ENCODE measurements at regions not wholly inside any gene's neighbourhood (a gene's known extent, or its start where the extent isn't known, plus 50 kb on each side); places are given as distances from the start of the nearest gene placed in this dataset.
"Not testable (repeated sequence)": the region's sequence is repeated elsewhere in the genome, so short reads cannot be mapped to it uniquely, and the experiment has no call there.

DNA sequence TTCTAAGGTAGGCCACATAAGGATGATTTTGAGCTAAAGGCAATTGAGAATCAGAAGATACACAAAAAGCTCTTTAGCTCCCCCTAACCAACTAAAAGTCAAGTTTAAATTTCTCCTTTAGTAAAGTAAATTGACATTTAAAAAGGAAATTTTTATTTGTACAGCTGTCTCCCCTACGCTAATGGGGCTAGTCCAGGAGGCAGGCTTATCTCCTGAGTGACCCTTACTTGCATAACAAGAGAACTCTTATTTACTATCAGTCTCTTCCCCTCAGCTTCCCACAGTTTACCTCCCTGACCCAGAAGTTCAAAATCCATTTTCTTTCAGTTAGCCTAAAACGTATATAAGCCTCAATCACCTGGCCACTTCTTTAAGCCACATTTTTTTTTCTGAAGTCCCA is 1002.8 kb upstream of the NRXN1 start:
- Histone ChIP-seq H3K4me1 (ENCODE audit: control insufficient read depth in 1 of 2, insufficient read depth in 2 of 2, low read length in 2 of 2) (no peaks in the 10 kb centered on the region), H3K4me2 (ENCODE audit: low read length) (no peak overlapping the region), H2BK120ac (ENCODE audit: insufficient read depth, low read length, poor library complexity) (no peak overlapping the region), H3K9ac (ENCODE audit: low read length) (no peak overlapping the region), H3K14ac (ENCODE audit: low read length) (no peak overlapping the region), H3K27me3 (ENCODE audit: insufficient read depth, low read length) (no peaks in the 10 kb centered on the region), H3K9me3 (ENCODE audit: insufficient read depth, low read depth, low read length) (no peaks in the 10 kb centered on the region), H3K18ac (ENCODE audit: low read length) (no peak overlapping the region), H3K4ac (ENCODE audit: low read depth, low read length) (no peak overlapping the region), H3K79me1 (ENCODE audit: low read length) (no peaks in the 10 kb centered on the region), H3K4me3 (ENCODE audit: low read depth, low read length) (no peak overlapping the region), H2AFZ (ENCODE audit: insufficient read depth, low read length, poor library complexity) (no peak overlapping the region), H2BK12ac (ENCODE audit: low read length) (no peak overlapping the region), H3K36me3 (ENCODE audit: control insufficient read depth in 1 of 2, insufficient read depth in 2 of 2, low read length in 2 of 2) (no peaks in the 10 kb centered on the region), H3K79me2 (ENCODE audit: control insufficient read depth, insufficient read depth, low read length, poor library complexity) (no peaks in the 10 kb centered on the region), H4K12ac (ENCODE audit: low read depth, low read length) (no peak overlapping the region), H3K27ac (ENCODE audit: low read depth, low read length) (no peak overlapping the region), H3K23ac (ENCODE audit: low read length) (no peak overlapping the region), H4K91ac (ENCODE audit: low read depth, low read length) (no peak overlapping the region), H4K8ac (ENCODE audit: low read depth, low read length) (no peak overlapping the region), H2AK5ac (ENCODE audit: low read length) (no peak overlapping the region), H2BK5ac (ENCODE audit: low read depth, low read length, poor library complexity) (no peak overlapping the region)
- no CpG with 5 or more reads among the region's 2 CpGs for WGBS (ENCODE audit: extremely low coverage, insufficient coverage, insufficient read length)
- DNase-seq, result no peak

DNA sequence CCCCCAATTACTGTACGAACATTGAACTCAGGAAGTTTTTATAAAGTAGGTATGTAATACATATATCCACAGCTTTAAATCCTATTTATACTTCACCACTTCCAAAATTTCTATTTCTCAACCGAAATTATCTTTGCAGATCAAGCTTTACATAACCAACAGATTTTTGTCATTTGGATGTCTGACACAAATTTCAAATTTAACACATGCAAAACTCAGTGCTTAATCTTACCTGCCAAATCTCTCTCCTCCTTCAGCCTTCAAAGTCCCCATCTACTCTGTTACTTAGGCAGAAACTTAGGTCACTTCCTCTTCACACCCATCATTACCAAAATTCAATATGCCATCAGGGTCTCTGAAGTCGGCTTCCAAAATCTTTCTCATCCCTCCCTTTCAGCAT is 990.1 kb upstream of the NRXN1 start:
- H2BK5ac ChIP-seq (ENCODE audit: low read depth, low read length, poor library complexity), result no peak overlapping the region
- H3K14ac ChIP-seq (ENCODE audit: low read length), result no peak overlapping the region
- H3K4ac ChIP-seq (ENCODE audit: low read depth, low read length), result no peak overlapping the region
- DNase-seq, result no peak
- H3K27ac ChIP-seq (ENCODE audit: low read depth, low read length), result no peak overlapping the region
- H4K91ac ChIP-seq (ENCODE audit: low read depth, low read length), result no peak overlapping the region
- H2BK12ac ChIP-seq (ENCODE audit: low read length), result no peak overlapping the region
- H3K79me1 ChIP-seq (ENCODE audit: low read length), result no peaks in the 10 kb centered on the region
- no peak overlapping the region for H3K4me2 ChIP-seq (ENCODE audit: low read length)
- H3K18ac ChIP-seq (ENCODE audit: low read length), result no peak overlapping the region
- peaks cover 2% of the 10 kb centered on the region for H3K9me3 ChIP-seq (ENCODE audit: insufficient read depth, low read depth, low read length)
- H2AK5ac ChIP-seq (ENCODE audit: low read length), result no peak overlapping the region
- no peak overlapping the region for H3K4me3 ChIP-seq (ENCODE audit: low read depth, low read length)
- no peak overlapping the region for H3K23ac ChIP-seq (ENCODE audit: low read length)
- no peak overlapping the region for H4K8ac ChIP-seq (ENCODE audit: low read depth, low read length)
- WGBS (ENCODE audit: extremely low coverage, insufficient coverage, insufficient read length), result no CpG with 5 or more reads among the region's 3 CpGs
- H2AFZ ChIP-seq (ENCODE audit: insufficient read depth, low read length, poor library complexity), result no peak overlapping the region
- no peaks in the 10 kb centered on the region for H3K79me2 ChIP-seq (ENCODE audit: control insufficient read depth, insufficient read depth, low read length, poor library complexity)
- H4K12ac ChIP-seq (ENCODE audit: low read depth, low read length), result no peak overlapping the region
- H3K36me3 ChIP-seq (ENCODE audit: control insufficient read depth in 1 of 2, insufficient read depth in 2 of 2, low read length in 2 of 2), result no peaks in the 10 kb centered on the region
- H3K27me3 ChIP-seq (ENCODE audit: insufficient read depth, low read length), result no peaks in the 10 kb centered on the region
- no peak overlapping the region for H3K9ac ChIP-seq (ENCODE audit: low read length)
- peaks cover 0 to 5% of the 10 kb centered on the region in 2 experiments for H3K4me1 ChIP-seq (ENCODE audit: control insufficient read depth in 1 of 2, insufficient read depth in 2 of 2, low read length in 2 of 2)
- H2BK120ac ChIP-seq (ENCODE audit: insufficient read depth, low read length, poor library complexity), result no peak overlapping the region

DNA sequence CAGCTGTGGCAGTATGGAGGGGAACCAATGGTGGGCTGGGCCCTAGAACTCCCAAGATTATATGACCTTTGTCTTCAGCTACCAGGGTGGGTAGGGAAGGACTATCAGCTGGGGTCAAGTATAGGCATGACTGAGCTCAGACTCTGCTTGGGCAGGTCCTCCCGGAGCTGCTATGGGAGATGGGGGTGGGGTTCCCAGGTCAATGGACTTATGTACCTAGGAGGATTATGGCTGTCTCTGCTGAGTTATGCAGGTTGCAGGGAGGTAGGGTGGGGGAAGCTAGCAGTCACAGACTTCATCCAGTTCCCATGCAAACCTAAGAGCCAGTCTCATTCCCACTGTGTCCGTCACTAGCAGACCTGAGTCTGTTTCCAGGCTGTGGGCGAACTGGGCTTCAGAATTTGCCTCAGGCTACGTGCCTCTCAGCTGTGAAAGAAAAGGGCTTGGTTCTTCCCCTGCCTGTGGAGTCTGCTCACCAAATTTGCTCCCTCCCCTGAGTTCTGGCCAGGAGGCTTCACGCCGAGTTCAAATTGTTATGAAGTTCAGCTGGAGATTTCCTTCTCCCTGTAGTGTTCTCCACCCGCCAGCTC is 985.8 kb upstream of the NRXN1 start:
- Histone ChIP-seq H2AK5ac (ENCODE audit: low read length) (no peak overlapping the region), H3K9ac (ENCODE audit: low read length) (no peak overlapping the region)
- DNase-seq, result peak; percentile 61 to 68

DNA sequence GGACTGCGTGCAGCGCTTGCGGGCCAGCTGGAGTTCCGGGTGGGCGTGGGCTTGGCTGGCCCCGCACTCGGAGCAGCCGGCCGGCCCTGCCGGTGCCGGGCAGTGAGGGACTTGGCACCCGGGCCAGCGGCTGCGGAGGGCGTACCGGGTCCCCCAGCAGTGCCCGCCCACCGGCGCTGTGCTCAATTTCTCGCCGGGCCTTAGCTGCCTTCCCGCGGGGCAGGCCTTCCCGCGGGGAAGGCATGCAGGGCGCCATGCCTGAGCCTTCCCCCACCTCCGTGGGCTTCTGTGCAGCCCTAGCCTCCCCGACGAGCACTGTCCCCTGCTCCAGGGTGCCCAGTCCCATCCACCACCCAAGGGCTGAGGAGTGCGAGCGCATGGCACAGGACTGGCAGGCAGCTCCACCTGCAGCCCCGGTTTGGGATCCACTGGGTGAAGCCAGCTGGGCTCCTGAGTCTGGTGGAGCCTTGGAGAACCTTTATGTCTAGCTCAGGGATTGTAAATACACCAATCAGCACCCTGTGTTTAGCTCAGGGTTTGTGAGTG is 975.0 kb upstream of the NRXN1 start:
- H3K9me3 ChIP-seq (ENCODE audit: insufficient read depth, low read depth, low read length); H2BK5ac ChIP-seq (ENCODE audit: low read depth, low read length, poor library complexity); H3K23ac ChIP-seq (ENCODE audit: low read length); H3K4ac ChIP-seq (ENCODE audit: low read depth, low read length); H3K27ac ChIP-seq (ENCODE audit: low read depth, low read length); H3K14ac ChIP-seq (ENCODE audit: low read length); H3K4me1 ChIP-seq (ENCODE audit: control insufficient read depth in 1 of 2, insufficient read depth in 2 of 2, low read length in 2 of 2); H2AK5ac ChIP-seq (ENCODE audit: low read length); DNase-seq; H3K79me2 ChIP-seq (ENCODE audit: control insufficient read depth, insufficient read depth, low read length, poor library complexity); H3K4me2 ChIP-seq (ENCODE audit: low read length); H3K79me1 ChIP-seq (ENCODE audit: low read length); H4K12ac ChIP-seq (ENCODE audit: low read depth, low read length); H3K4me3 ChIP-seq (ENCODE audit: low read depth, low read length); H2BK12ac ChIP-seq (ENCODE audit: low read length); H2AFZ ChIP-seq (ENCODE audit: insufficient read depth, low read length, poor library complexity); H3K18ac ChIP-seq (ENCODE audit: low read length); H4K91ac ChIP-seq (ENCODE audit: low read depth, low read length); H3K9ac ChIP-seq (ENCODE audit: low read length); H4K8ac ChIP-seq (ENCODE audit: low read depth, low read length); H3K27me3 ChIP-seq (ENCODE audit: insufficient read depth, low read length); H3K36me3 ChIP-seq (ENCODE audit: control insufficient read depth in 1 of 2, insufficient read depth in 2 of 2, low read length in 2 of 2); H2BK120ac ChIP-seq (ENCODE audit: insufficient read depth, low read length, poor library complexity): not testable (repeated sequence)
- no CpG with 5 or more reads among the region's 32 CpGs for WGBS (ENCODE audit: extremely low coverage, insufficient coverage, insufficient read length)

More for the DNA sequence above, 985.8 kb upstream of the NRXN1 start:
- Histone ChIP-seq H2BK5ac (ENCODE audit: low read depth, low read length, poor library complexity) (no peak overlapping the region), H3K79me1 (ENCODE audit: low read length) (no peaks in the 10 kb centered on the region), H3K27ac (ENCODE audit: low read depth, low read length) (no peak overlapping the region), H4K8ac (ENCODE audit: low read depth, low read length) (no peak overlapping the region), H3K14ac (ENCODE audit: low read length) (no peak overlapping the region), H3K4me1 (ENCODE audit: control insufficient read depth in 1 of 2, insufficient read depth in 2 of 2, low read length in 2 of 2) (peaks cover 0 to 5% of the 10 kb centered on the region in 2 experiments), H3K4me2 (ENCODE audit: low read length) (no peak overlapping the region), H3K27me3 (ENCODE audit: insufficient read depth, low read length) (no peaks in the 10 kb centered on the region), H3K9me3 (ENCODE audit: insufficient read depth, low read depth, low read length) (peaks cover 2% of the 10 kb centered on the region), H2BK120ac (ENCODE audit: insufficient read depth, low read length, poor library complexity) (no peak overlapping the region), H3K18ac (ENCODE audit: low read length) (no peak overlapping the region), H4K91ac (ENCODE audit: low read depth, low read length) (no peak overlapping the region), H3K79me2 (ENCODE audit: control insufficient read depth, insufficient read depth, low read length, poor library complexity) (no peaks in the 10 kb centered on the region), H3K4me3 (ENCODE audit: low read depth, low read length) (no peak overlapping the region), H3K23ac (ENCODE audit: low read length) (no peak overlapping the region), H4K12ac (ENCODE audit: low read depth, low read length) (no peak overlapping the region), H3K36me3 (ENCODE audit: control insufficient read depth in 1 of 2, insufficient read depth in 2 of 2, low read length in 2 of 2) (no peaks in the 10 kb centered on the region), H2AFZ (ENCODE audit: insufficient read depth, low read length, poor library complexity) (no peak overlapping the region), H3K4ac (ENCODE audit: low read depth, low read length) (no peak overlapping the region), H2BK12ac (ENCODE audit: low read length) (no peak overlapping the region)
- no CpG with 5 or more reads among the region's 7 CpGs for WGBS (ENCODE audit: extremely low coverage, insufficient coverage, insufficient read length)

Data from trophoblast cell (in vitro differentiated cells and primary cell).